Activated T-helper 2 cell treated with anti-CD3 and anti-CD28 coated beads, Interferon-gamma antibody, Interleukin-2, Interleukin-4, amounts not matched to agents 10 μg/mL and 5 μg/mL and 100 μg/mL, durations not matched to agents 14 hours and 24 hours and 36 hours (primary cell): ENCODE measurements at regions not wholly inside any gene's neighbourhood (a gene's known extent, or its start where the extent isn't known, plus 50 kb on each side); places are given as distances from the start of the nearest gene placed in this dataset.

Source experiments
- DNase-seq: peaks from one replicate; pipeline ENCODE4 v3.0.0; 2021; ENCODE audit warnings: low spot score
- H3K27ac Mint-ChIP-seq: one replicate; pipeline ENCODE4 v1.8.0; 2021; ENCODE audit warnings: mixed read lengths
- H3K27me3 Mint-ChIP-seq: one replicate; pipeline ENCODE4 v1.8.0; 2021; ENCODE audit warnings: low read depth, mixed read lengths
- H3K36me3 Mint-ChIP-seq: one replicate; pipeline ENCODE4 v1.8.0; 2021; ENCODE audit warnings: low read depth, mixed read lengths
- H3K4me1 Mint-ChIP-seq: one replicate; pipeline ENCODE4 v1.8.0; 2021; ENCODE audit warnings: low read depth, mixed read lengths
- H3K4me3 Mint-ChIP-seq: one replicate; pipeline ENCODE4 v1.8.0; 2021; ENCODE audit warnings: low read depth, mild to moderate bottlenecking, moderate library complexity, mixed read lengths
- H3K9me3 Mint-ChIP-seq: one replicate; pipeline ENCODE4 v1.8.0; 2021; ENCODE audit warnings: mixed read lengths
- intact Hi-C: fragments of 100-400 bp; cut with micrococcal nuclease; formaldehyde crosslinking; loops from one replicate; pipeline ENCODE4 v1.15.1; 2023

DNA sequence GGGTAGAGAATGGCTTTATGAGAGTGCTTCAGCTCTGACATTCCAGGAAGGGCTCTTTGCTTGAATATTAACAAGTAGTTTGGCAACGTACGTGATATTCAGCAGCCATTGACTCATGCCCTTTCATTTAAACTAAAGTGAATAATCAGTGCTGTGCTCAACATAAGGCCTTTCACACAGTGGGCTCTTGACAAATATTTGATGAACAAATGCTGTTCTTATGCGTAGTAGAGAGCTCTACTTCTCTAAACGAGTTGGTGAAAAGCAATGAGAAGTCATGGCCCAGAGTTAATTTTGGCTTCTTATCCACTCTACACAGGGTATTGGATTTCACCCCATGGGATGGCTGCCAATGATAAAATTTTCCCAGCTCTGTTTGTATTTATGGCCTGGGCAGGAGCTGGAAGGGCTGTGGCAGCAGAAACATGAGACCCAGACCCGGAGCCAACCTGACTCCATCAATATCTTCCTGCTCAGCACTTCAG, 338.9 kb downstream of the CCDC85A start:
- intact Hi-C loops: no loop called here
- DNase-seq: no peak

DNA sequence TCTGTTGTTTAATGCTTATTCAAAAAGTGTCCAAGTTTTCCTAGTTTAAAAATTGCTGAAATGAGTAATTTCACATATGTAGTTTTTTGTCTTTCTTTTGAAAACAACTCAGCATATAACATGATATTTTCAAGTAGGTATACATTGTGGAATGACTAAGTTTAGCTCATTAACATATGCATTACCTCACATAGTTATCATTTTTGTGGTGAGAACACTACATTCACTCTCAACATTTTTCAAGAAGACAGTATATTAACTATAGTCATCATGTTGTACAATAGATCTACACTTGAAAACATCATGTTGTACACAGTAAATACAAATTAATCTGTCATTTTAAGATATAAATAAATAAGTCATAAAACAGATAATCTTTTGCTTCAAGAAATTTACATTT, 340.0 kb downstream of the CCDC85A start:
- Mint-ChIP-seq H3K9me3 (peaks cover 11% of the 10 kb centered on the region), H3K4me3 (no peak overlapping the region), H3K27ac (no peak overlapping the region), H3K27me3 (no peaks in the 10 kb centered on the region), H3K36me3 (no peaks in the 10 kb centered on the region), H3K4me1 (no peaks in the 10 kb centered on the region)
- intact Hi-C loops: no loop called here
- DNase-seq: no peak

More for the DNA sequence above, 338.9 kb downstream of the CCDC85A start:
- Mint-ChIP-seq H3K27ac (no peak overlapping the region), H3K27me3 (no peaks in the 10 kb centered on the region), H3K36me3 (no peaks in the 10 kb centered on the region), H3K4me3 (no peak overlapping the region), H3K4me1 (no peaks in the 10 kb centered on the region), H3K9me3 (peaks cover 11% of the 10 kb centered on the region)

DNA sequence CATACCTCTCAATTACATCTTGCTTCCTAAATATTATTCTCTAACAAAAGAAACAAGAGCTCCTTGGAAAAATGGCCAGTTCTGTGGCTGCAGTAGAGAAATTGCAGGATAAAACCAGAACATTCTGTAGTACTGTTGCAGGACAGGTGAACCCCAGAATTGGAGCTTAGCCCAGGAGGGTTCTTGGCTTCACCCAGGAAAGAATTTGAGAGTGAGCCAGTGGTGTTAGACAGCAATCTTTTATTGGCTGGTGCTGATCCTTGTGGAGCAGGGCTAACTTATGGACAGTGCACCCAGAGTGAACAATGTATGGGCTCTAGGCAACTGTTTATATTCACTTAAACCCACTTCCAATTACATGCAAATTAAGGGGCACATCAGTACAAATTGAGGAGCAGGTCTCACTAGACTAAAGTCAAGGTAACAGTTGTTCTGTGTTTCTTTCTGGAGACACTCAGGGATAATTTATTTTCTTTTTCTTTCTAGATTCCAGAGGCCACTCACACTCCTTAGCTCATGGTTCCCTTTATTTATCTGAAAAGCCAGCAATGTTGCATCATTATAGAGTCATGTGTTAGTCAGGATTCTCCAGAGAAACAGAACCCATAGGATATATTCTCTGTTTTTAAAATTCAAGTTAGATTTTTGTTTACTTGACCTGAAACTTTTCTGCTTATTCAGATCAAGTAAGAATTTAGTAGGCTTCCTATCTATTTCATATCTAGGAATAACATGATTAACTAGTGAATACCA, 348.1 kb downstream of the CCDC85A start:
- peaks cover 6% of the 10 kb centered on the region for H3K9me3 Mint-ChIP-seq
- DNase-seq: no peak
- intact Hi-C loops: no loop called here

DNA sequence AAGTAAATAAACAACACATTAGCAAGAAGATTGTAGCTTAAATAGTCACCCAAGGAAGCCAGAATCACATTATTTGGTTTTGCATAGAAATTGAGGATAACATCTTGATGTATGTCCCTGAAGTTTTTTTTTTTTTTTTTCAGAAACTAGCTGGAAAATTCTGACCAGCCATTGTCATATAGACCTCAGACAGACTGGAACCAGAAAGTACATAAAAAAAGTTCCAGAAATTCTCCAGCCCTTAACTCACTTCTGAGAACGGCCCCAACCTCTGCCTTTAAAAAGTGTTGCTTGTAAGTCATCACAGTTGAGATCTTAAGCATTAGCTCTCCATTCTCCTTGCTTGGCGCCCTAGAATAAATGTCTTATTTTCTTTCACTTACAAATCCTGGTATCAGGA, 350.5 kb downstream of the CCDC85A start:
- Mint-ChIP-seq H3K4me1 (no peaks in the 10 kb centered on the region), H3K27me3 (no peaks in the 10 kb centered on the region), H3K36me3 (no peaks in the 10 kb centered on the region), H3K27ac (no peak overlapping the region), H3K4me3 (no peak overlapping the region), H3K9me3 (peaks cover 10% of the 10 kb centered on the region)
- no peak for DNase-seq
- intact Hi-C loops: no loop called here

More for the DNA sequence above, 348.1 kb downstream of the CCDC85A start:
- no peak overlapping the region for H3K27ac Mint-ChIP-seq
- H3K4me3 Mint-ChIP-seq: no peak overlapping the region
- no peaks in the 10 kb centered on the region for H3K36me3 Mint-ChIP-seq
- no peaks in the 10 kb centered on the region for H3K27me3 Mint-ChIP-seq
- H3K4me1 Mint-ChIP-seq: no peaks in the 10 kb centered on the region

DNA sequence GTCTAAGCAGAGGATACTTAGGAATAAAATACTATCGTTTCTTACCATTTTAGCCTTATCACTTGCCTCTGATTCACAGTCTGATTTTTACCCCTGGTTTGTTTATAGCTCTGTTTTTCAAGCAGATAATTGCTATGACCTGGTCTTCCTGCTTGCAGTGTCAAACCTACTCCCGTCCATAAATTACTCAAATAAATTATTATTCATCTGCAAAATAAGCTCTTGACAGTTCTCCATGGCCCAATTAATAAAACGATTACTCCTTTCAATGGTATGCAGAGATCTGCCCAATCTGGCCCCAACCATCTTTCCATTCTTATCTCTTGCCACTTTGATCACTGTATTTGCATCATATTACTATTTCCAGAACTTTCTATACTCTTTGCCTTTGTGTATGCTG, 354.0 kb downstream of the CCDC85A start:
- intact Hi-C loops: no loop called here
- Mint-ChIP-seq H3K4me1 (no peaks in the 10 kb centered on the region), H3K9me3 (peaks cover 15% of the 10 kb centered on the region), H3K4me3 (no peak overlapping the region), H3K36me3 (no peaks in the 10 kb centered on the region), H3K27ac (no peak overlapping the region), H3K27me3 (no peaks in the 10 kb centered on the region)
- no peak for DNase-seq

DNA sequence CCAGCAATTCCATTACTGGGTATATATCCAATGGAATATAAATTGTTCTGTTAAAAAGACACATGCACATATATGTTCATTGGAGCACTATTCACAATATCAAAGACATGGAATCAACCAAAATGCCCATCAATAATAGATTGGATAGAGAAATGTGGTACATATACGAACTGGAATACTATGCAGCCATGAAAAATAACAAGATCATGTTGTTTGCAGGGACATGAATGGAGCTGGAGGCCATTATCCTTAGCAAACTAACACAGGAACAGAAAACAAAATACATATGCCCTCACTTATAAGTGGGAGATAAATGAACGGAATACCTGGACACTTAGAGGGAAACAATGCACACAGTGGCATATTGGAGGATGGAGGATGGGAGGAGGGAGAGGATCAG, 355.8 kb downstream of the CCDC85A start:
- H3K9me3 Mint-ChIP-seq: peaks cover 18% of the 10 kb centered on the region
- H3K4me1 Mint-ChIP-seq: no peaks in the 10 kb centered on the region
- intact Hi-C loops: no loop called here
- H3K27me3 Mint-ChIP-seq: no peaks in the 10 kb centered on the region
- no peak overlapping the region for H3K27ac Mint-ChIP-seq
- H3K4me3 Mint-ChIP-seq: no peak overlapping the region
- H3K36me3 Mint-ChIP-seq: no peaks in the 10 kb centered on the region
- no peak for DNase-seq

DNA sequence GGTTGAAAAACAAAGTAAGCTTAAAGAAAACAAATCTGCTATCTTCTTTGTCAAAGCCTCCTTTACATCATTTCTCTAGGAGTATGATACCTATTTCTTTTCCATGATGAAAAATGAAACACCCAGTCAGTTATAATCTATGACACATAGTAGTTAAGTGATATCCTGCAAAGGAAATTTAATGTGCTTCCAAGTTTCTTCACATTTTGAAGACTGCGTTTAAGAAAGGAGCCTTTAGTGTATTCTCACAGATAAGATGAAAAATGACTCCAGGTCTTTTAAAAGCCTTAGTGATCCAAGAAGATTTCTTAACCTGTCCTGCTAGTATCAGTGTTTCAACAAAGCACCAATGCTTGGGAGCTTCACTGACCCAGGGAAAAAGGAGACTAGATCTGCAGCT, 356.7 kb downstream of the CCDC85A start:
- H3K4me1 Mint-ChIP-seq: no peaks in the 10 kb centered on the region
- H3K4me3 Mint-ChIP-seq: no peak overlapping the region
- intact Hi-C loops: no loop called here
- no peak for DNase-seq
- H3K36me3 Mint-ChIP-seq: no peaks in the 10 kb centered on the region
- H3K9me3 Mint-ChIP-seq: peaks cover 18% of the 10 kb centered on the region
- no peak overlapping the region for H3K27ac Mint-ChIP-seq
- no peaks in the 10 kb centered on the region for H3K27me3 Mint-ChIP-seq

DNA sequence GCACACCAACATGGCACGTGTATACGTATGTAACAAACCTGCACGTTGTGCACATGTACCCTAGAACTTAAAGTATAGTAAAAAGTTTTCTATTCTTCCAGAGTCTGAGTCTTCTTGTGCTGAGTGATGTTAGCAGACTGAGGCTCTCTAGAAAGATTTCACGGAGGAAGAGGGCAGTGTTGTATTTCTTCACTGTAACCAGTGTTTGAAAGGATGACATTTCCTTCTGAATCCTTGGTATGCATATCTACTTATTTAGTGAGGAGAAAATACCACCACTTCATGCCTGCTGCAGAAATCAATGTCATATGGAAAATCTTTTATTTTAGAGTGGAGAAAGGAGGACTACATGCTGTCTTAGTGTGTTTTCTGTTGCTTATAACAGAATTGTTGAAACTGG, 357.1 kb downstream of the CCDC85A start:
- Mint-ChIP-seq H3K4me1 (no peaks in the 10 kb centered on the region), H3K27ac (no peak overlapping the region), H3K36me3 (no peaks in the 10 kb centered on the region), H3K4me3 (no peak overlapping the region), H3K27me3 (no peaks in the 10 kb centered on the region), H3K9me3 (peaks cover 18% of the 10 kb centered on the region)
- intact Hi-C loops: no loop called here
- no peak for DNase-seq

DNA sequence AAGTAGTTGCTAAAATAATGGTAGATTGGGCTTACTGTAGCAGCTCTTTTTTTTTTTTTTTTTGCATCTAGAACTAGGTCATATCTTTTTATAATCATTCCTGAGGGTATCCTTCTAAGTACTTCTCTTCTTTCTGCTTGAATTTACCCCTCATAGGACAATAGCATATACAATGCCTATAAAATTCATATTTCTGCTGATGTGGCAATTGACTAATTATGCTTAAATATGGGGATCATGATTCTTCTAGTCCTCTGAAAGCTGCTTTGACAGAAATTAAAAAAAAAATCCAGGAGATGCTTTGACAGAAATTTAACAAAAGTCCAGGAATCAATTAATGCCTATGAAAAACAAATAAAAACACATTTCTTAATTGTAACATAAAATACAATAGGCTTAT, 358.4 kb downstream of the CCDC85A start:
- peaks cover 21% of the 10 kb centered on the region for H3K9me3 Mint-ChIP-seq
- no peaks in the 10 kb centered on the region for H3K4me1 Mint-ChIP-seq
- no peak overlapping the region for H3K27ac Mint-ChIP-seq
- no peak for DNase-seq
- intact Hi-C loops: no loop called here
- H3K36me3 Mint-ChIP-seq: no peaks in the 10 kb centered on the region
- H3K4me3 Mint-ChIP-seq: no peak overlapping the region
- no peaks in the 10 kb centered on the region for H3K27me3 Mint-ChIP-seq

DNA sequence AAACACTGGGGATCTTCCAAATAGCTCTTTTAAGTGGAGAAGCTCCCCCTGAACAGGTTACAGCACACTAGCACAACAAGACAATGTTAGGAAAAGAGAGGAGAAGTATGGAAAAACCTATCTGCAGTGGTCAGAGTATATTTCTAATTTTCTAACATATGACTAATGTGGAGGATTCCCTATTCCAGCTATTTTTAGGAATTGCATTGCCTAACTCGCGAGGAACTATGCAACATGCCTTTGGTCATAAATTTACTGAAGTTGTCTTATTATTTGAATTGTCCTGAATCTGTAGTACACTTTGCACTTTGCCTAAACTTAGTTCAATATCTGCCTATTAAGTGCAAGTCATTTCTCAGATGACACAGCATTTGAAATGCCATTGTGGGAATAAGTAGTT, 381.4 kb downstream of the CCDC85A start:
- no peak for DNase-seq
- Mint-ChIP-seq H3K9me3 (peaks cover 16% of the 10 kb centered on the region), H3K27ac (no peak overlapping the region), H3K36me3 (no peaks in the 10 kb centered on the region), H3K4me3 (no peak overlapping the region), H3K27me3 (no peaks in the 10 kb centered on the region), H3K4me1 (no peaks in the 10 kb centered on the region)
- intact Hi-C loops: no loop called here

DNA sequence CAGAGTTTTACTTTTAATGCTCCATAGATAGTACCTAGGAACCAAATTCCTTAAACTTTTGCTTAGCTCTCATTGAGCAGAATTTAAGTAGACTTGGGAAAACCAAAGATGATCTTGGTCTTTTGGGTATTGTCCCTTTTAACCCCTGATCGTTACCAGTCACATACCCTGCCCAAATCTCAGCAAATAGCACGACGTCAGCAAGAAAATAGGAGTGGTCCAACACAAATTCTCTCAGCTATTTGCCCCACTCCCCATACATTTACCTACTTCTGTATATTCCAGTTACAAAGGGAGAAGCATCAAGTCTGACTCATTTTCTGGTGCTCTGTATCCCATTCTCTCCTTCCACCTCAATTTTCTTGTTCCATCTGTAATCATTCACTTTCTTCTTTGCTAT, 387.3 kb downstream of the CCDC85A start:
- Mint-ChIP-seq H3K4me3 (no peak overlapping the region), H3K27me3 (no peaks in the 10 kb centered on the region), H3K4me1 (no peaks in the 10 kb centered on the region), H3K36me3 (no peaks in the 10 kb centered on the region), H3K9me3 (peaks cover 26% of the 10 kb centered on the region), H3K27ac (no peak overlapping the region)
- intact Hi-C loops: no loop called here
- no peak for DNase-seq

DNA sequence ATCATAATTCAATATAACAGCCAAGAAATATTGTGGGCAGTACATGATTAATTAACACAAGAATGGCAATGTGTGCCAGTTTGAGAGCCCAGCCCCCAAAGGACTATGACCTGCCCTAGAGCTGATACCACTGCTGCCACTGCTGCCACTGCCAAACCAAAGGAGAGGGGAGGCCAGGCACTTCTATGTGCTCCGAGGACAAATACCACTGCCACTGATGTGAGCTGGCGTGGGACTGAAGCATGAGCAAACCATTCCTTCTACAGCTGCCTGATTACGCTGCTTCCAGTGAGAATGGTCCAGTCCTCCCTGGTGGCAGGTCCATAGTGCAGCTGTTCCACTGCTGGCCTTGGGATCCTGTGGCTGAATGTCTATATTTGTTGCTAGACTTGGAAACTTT, 392.2 kb downstream of the CCDC85A start:
- intact Hi-C loops: no loop called here
- DNase-seq: no peak
- Mint-ChIP-seq H3K4me3 (no peak overlapping the region), H3K9me3 (peaks cover 46% of the 10 kb centered on the region), H3K4me1 (no peaks in the 10 kb centered on the region), H3K27me3 (no peaks in the 10 kb centered on the region), H3K36me3 (no peaks in the 10 kb centered on the region), H3K27ac (no peak overlapping the region)

DNA sequence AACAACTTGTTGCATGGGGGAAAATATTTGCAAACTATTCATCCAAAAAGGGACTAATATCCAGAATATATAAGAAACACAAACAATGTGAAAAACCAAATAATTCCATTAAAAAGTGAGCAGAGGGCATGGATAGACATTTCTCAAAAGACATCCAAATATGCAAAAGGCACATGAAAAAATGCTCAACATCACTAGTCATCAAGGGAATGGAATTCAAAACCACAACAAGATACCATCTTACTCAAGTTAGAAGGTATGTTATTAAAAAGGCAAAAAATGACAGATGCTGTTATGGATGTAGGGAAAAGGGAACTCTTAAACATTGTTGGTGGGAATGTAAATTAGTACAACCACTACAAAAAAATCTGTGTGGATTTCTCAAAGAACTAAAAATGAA, 396.5 kb downstream of the CCDC85A start:
- H3K36me3 Mint-ChIP-seq: no peaks in the 10 kb centered on the region
- H3K4me3 Mint-ChIP-seq: no peak overlapping the region
- H3K4me1 Mint-ChIP-seq: no peaks in the 10 kb centered on the region
- DNase-seq: no peak
- H3K27ac Mint-ChIP-seq: no peak overlapping the region
- no peaks in the 10 kb centered on the region for H3K27me3 Mint-ChIP-seq
- intact Hi-C loops: no loop called here
- H3K9me3 Mint-ChIP-seq: peaks cover 23% of the 10 kb centered on the region

DNA sequence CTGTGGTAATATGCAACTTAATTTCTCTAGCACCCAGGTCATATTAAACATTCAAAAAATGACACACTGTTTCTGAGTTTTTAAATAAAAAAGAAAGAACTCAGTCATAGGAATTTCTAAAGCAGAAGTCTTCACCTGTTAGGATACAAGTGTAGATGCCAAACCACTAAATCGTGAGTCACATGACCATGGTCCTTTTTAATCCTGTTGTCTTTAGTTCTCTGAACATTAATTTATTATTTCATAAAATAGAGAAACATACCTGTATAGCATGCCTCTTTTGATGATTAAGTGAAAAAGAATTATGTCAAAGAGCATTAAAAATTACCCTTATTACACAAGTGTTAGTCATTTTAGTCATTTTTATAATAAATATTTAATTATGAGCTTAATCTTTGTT, 398.8 kb downstream of the CCDC85A start:
- Mint-ChIP-seq H3K4me1 (no peaks in the 10 kb centered on the region), H3K36me3 (no peaks in the 10 kb centered on the region), H3K9me3 (peaks cover 9% of the 10 kb centered on the region), H3K27me3 (no peaks in the 10 kb centered on the region), H3K4me3 (no peak overlapping the region), H3K27ac (no peak overlapping the region)
- intact Hi-C loops: no loop called here
- no peak for DNase-seq
